ENCODE measurements at regions not wholly inside any gene's neighbourhood (a gene's known extent, or its start where the extent isn't known, plus 50 kb on each side); places are given as distances from the start of the nearest gene placed in this dataset.
"Not testable (repeated sequence)": the region's sequence is repeated elsewhere in the genome, so short reads cannot be mapped to it uniquely, and the experiment has no call there.

DNA sequence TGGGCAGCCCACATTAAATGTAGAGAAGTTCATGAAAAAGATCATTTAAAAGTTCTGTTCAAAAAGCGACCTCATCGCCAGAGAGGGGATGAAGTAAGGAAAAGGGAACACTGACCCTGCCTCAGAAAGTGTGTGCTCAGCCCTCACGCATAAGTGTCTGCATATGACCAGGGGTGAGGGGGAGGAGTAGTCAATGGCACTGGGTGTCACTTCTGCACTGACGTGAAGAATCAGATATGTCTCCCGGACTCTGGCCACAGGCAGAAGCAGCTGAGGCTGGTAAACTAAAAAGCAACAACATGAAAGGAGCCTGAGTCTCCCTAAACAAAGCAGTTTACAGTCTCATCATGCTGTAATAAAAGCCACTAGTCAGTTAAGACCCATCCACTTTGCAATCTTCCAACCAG lies 168.5 kb downstream of the AVL9 start:
- not testable (repeated sequence) for TF ChIP-seq CTCF, POLR2A, EP300 (IDR thresholded peaks at IDR 0.05)

Data from gastroesophageal sphincter (tissue), 3 donors.